OCI-M1 (cell line): ENCODE measurements at regions not wholly inside any gene's neighbourhood (a gene's known extent, or its start where the extent isn't known, plus 50 kb on each side); places are given as distances from the start of the nearest gene placed in this dataset.

Experiments
- DNase-seq: peaks from one replicate; lab custom pipeline; 2025; lab: John Stamatoyannopoulos, UW

DNA sequence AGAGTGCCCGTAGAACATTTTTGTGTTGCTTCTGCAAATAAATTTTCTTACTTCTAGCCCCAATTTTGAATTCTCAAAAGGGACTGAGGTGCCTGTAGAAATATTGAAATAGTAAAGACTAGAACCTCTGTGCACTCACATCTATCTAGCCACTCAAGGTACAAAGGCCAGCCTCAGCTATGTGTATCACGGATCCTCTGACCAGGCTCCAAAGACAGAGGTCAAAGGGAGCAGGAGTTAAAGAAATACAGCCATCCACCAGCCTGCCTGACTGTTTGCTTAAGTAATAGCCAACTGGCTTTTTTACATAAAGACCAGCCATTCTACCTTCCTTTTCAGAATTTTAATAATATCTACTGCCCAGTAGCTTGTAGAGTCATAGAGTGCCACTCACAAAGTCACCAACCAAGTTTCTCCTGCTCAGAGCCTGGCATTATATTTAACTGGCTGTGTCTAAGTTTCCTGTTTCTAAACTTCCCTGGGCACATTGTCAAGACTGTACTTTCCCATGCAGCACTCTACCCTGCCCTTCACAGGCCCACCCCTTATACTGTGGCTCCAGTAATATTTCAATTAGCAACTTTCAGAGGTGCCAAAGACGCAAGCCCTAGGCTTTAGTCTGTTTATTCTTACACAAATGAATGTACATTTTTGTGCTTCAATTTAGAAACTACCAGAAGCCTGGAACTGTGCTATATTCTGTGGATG is 338.3 kb upstream of the NT5C1B start:
- no peak for DNase-seq

GRCh38 chr2:18926631-18927524 is 337.5 kb upstream of the NT5C1B start:
- no peak for DNase-seq

DNA sequence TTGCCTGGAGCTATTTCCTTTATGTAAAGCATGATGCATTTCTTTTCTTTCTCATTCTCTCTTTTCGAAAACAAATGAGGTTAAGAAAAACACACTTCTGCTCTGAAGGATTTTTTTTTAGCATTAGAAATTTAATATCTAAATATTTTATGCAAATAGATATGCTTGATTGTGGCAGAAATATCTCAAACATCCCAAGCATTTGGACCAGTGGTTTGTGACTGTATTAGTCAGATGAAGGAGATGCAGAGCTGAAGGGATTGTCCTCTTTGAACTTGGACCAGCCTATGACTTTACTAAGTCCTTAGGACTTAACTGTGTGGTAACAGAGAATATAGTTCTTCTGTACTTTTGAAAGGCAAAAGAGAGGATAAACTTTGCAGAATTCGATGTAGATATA is 335.9 kb upstream of the NT5C1B start:
- no peak for DNase-seq

- DNase-seq: no peak
These were observed 335.5 kb upstream of the NT5C1B start for GRCh38 chr2:18924886-18925285.

DNA sequence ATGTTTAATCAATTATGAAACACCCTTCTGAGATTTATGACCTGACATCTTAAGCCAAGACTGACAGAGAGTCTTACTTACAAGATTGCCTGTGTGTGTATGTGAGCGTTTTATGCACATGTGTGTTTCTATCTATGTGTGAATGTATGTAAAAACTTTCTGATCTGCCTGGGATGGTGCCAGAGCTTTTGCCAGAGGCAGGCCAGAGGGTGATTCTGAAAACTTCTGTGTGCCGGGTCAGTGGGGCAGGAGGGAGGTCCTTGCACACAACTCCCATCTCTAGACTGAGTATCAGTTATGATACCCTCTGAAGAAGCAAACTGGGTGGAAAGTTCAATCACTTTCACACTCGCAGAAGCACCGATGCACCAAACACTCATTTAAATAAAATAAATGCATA is 335.0 kb upstream of the NT5C1B start:
- DNase-seq: no peak

GRCh38 chr2:18922276-18922675 is 332.9 kb upstream of the NT5C1B start:
- DNase-seq: no peak

- no peak for DNase-seq
These were observed 328.9 kb upstream of the NT5C1B start for GRCh38 chr2:18918280-18918679.

- no peak for DNase-seq
These were observed 325.9 kb upstream of the NT5C1B start for GRCh38 chr2:18915227-18915626.

DNA sequence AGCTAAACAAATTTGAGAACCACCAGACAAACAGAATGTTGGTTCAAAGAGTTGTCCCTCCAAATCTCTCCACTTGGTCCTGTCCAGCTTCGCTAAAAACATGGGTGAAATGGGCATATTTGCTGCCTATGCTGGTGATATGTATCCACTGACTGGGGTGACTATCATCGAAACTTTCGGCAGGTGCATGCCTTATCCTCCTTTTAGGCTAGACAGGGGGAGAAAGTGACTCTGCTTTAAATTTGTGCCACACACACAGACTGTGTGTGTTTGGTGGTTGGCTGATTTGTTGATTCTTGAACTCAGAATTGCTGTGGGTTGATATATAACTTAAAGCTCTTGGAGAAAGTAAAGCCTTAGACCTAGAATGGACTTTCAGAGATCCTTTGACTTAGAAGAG is 324.1 kb upstream of the NT5C1B start:
- DNase-seq: no peak

DNA sequence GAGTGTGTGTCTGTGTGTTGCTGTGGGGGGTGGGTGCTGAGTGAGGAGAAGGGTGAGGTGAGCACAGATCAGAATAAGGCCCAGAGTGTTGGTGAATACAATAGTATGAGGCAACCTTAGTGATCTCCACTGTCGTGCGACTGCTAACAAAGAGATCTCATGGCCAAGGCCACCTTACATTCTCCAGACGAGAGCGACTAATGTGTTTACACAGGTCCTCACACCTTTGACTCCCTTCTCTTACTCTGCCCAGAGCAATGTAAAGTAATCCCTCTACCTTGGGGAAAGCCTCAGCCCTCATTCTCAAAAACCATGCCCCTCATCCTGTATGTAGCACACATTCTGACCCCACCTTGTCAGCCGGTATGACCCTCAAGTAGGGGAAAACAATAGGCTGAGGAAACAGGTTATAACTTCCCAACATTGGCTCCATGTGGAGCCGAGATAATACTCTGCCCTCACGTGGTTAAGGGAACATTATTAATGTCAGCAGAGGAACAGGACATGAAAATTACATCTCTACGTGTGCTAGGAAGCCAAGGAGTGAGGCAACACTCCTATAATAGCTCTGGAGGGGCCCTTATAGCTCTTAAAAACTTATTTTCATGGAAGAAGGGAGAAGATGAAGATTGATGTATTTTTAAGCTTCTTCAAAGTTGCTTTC is 323.0 kb upstream of the NT5C1B start:
- DNase-seq: no peak

DNA sequence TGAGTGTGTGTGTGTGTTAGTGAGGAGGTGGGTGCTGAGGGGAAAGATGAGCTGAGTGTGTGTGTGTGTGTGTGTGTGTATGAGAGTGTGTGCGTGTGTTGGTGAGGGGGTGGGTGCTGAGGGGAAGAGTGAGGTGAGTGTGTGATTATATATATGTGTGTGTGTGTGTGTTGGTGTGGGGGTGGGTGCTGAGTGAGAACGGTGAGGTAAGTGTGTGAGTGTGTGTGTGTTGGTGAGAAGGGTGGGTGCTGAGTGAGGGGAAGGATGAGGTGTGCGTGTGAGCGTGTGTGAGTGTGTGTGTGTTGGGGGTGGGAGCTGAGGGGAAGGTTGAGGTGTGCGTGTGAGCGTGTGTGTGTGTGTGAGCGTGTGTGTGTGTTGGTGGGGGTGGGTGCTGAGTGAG is 322.0 kb upstream of the NT5C1B start:
- no peak for DNase-seq

DNA sequence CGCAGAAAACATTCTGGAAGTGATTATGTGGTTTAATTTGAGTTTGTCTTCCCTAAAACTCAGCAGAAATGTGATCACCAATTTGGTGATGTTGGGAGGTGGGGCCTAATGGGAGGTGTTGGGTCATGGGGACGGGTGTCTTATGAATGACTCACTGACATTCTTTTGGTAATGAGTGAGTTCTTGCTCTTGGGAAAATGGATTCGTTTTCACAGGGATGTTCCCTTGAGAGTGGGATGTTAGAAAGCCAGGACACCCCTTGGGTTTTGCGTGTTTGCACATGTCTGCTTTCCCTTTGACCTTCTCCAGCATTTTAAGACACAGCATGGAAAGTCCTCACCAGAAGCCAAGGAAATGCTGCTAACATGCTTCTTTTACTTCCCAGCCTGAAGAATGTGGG is 321.5 kb upstream of the NT5C1B start:
- no peak for DNase-seq

DNA sequence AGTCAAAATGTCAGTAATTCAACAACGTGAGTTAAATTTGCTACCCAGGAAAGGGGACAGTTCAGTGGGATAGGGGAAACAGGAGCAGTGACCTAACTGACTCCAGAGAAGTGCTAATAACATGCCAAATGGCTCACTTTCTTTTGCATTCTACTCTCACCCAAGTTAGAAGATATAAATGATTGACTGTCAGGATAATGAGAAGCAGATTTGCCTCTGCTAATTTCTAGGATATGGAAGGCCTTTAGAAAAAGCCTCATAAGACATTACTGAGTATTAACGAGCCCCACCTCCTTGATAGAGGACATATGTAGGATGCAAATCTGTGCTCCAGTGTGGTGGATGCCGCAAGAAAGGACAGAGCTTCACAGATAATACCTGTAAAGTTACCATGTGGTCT is 318.6 kb upstream of the NT5C1B start:
- no peak for DNase-seq

- DNase-seq: peak; percentile 50
These were observed 318.1 kb upstream of the NT5C1B start for GRCh38 chr2:18907508-18907907.

- no peak for DNase-seq
These were observed 314.4 kb upstream of the NT5C1B start for GRCh38 chr2:18903750-18904149.

DNA sequence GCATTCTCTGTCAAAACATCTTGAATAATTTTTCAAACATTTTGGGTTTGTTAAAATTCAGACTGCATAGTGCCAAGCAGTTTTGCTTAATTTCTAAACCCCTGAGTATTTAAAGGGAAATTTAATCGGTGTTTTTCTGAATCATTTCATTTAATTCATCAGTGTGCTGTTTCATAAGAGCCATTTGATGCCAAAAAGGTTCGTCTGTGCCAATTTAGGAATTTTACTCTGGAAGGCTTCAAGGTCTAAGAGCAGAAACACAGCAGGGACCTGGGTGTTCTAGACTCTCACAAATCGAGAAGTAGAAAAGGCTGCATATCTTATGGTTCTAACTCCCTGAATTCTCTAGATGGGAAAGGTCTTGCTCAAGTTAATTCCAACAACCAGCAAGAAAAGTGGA is 311.9 kb upstream of the NT5C1B start:
- no peak for DNase-seq

DNA sequence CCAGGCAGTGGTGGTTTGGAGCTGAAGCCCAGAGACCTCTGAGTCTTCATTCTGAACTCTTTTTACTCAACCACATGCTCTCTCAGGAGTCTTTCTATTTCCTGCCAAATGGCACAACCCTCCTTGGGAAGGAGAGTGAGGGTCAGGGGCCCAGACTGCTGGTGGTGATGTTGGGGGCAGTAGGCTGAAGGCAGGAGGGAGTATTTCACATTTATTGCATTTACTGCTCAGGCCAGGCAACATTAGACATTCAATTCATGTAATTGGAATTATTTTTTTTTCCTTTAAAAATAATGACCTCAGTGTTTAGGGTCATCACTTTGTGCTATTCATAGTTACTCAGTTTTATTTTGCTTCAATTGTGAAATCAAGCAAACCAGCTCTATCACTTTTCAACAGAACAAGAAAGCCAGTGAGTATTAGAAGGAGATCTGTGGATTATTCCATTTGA is 311.3 kb upstream of the NT5C1B start:
- no peak for DNase-seq

GRCh38 chr2:18899725-18900124 is 310.4 kb upstream of the NT5C1B start:
- DNase-seq: no peak

DNA sequence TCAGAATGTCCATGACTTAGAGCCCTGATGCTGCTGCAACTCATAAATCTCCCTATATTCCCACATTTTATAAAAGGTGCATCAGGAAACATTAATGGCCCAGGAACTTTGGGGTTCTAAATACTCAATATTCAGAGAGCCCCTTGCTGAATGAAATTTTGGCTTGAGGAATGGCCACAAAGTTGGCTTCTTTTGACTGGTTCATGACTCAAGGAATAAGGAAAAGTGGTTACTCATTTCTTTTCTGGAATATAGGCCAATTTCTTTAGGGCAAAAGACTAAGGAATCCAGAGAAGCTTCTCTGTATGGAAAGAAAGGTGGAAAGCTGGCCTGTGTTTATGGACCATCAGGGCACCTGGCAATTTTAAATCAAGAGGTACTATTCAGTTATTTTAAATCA is 308.9 kb upstream of the NT5C1B start:
- DNase-seq: no peak

- DNase-seq: no peak
These were observed 306.9 kb upstream of the NT5C1B start for GRCh38 chr2:18896125-18896764.

DNA sequence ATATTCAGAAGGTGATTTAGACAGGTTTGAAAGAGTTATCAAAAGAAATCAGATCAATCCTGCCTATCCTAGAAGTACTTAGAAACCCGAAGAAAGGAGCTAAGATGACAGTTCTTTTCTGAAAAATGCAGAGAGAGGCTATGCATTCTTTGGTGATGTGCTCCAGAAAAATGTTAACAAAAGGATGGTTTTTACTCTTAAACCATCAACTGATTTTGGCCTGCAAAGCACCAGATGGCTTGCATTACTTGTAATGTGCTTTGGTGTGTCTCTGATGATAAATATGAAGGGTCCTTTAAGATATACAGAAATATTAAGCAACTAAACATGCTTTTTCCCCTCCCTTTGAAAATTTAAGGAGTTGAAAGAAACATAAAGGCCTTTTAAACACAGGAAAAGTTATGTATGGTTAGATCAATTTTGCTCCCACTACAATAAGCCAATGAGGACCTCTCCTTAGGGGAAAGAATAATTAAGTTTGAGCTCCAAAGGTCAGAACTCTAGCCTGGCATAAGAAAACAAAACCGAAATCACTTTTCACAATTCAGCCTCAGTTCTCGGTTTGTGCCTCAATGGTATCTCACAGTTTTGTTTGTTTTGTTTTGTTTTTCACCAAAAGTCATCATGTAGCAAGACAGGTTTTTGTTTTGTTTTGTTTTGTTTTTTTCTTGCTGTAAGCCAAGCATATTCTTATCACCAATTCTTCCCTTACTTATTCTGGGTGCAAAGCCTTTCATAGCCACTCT is 302.4 kb upstream of the NT5C1B start:
- no peak for DNase-seq
